ENCODE measurements at regions not wholly inside any gene's neighbourhood (a gene's known extent, or its start where the extent isn't known, plus 50 kb on each side); places are given as distances from the start of the nearest gene placed in this dataset.

- in situ Hi-C loops (cut with MboI), result no loop called here
- Histone ChIP-seq H3K79me2 (ENCODE audit: control insufficient read depth, insufficient read depth, low read length) (no peaks in the 10 kb centered on the region), H3K27me3 (ENCODE audit: control insufficient read depth in 2 of 2, insufficient read depth in 2 of 2, low read length in 2 of 2) (peaks cover 5 to 9% of the 10 kb centered on the region in 2 experiments; a peak in 3 of 5 replicates), H4K20me1 (replicated peaks; ENCODE audit: control insufficient read depth, insufficient read depth, low read length) (no peaks in the 10 kb centered on the region), H3K9ac (ENCODE audit: insufficient read depth in 1 of 2, low read depth in 2 of 2, low read length in 2 of 2) (no peak overlapping the region), H2AFZ (ENCODE audit: low read depth, low read length) (no peak overlapping the region), H3K4me3 (no peak overlapping the region), H3K4me1 (replicated peaks in 1 of 2; ENCODE audit: control insufficient read depth in 2 of 2, insufficient read depth in 2 of 2, low read length in 2 of 2) (peaks cover 0 to 8% of the 10 kb centered on the region in 2 experiments; a peak in 4 of 5 replicates), H3K36me3 (ENCODE audit: control insufficient read depth, insufficient read depth, low read length) (no peaks in the 10 kb centered on the region), H3K27ac (ENCODE audit: extremely low read depth, low read depth, low read length) (no peak overlapping the region), H3K9me3 (replicated peaks; ENCODE audit: control insufficient read depth, insufficient read depth, low read depth, low read length) (no peaks in the 10 kb centered on the region), H3K4me2 (ENCODE audit: insufficient read depth, low read length) (no peak overlapping the region), H3K9me1 (ENCODE audit: control insufficient read depth, insufficient read depth, low read length) (no peaks in the 10 kb centered on the region)
- DNase-seq (ENCODE audit: extremely low read depth in 1 of 4, low spot score in 3 of 4), result no peak
- ChIA-PET CTCF (ENCODE audit: low intra/inter-chr PET ratio) (no interaction called here), POLR2A (interaction anchor here (0.7 to 1.3 kb wide), 4 partner anchors 10 to 83 kb away, joined by 3 to 5 read pairs (median 3); no protein-coding TSS in a partner anchor)
- WGBS (ENCODE audit: insufficient coverage, low coverage, missing lambda C conversion rate), result 12% methylated on average over 4 of the region's 4 CpGs
- no peak for TF ChIP-seq POU5F1 (IDR thresholded peaks at IDR 0.05; ENCODE audit: borderline replicate concordance, low read depth, low read length, partially characterized antibody)
- no peak for TF ChIP-seq BRCA1 (IDR thresholded peaks at IDR 0.05)
- no peak for TF ChIP-seq BRCA1 (CRISPR knock-in tag; IDR thresholded peaks at IDR 0.05)
- TF ChIP-seq ZNF707 (CRISPR knock-in tag; conservative IDR thresholded peaks at IDR 0.05), result no peak
- no peak for TF ChIP-seq ZNF324 (CRISPR knock-in tag; IDR thresholded peaks at IDR 0.05)
- TF ChIP-seq PBX2 (CRISPR knock-in tag; IDR thresholded peaks at IDR 0.05; ENCODE audit: low read depth), result no peak
- TF ChIP-seq PBX2 (tag; conservative IDR thresholded peaks at IDR 0.05; ENCODE audit: low read depth), result no peak
- no peak for TF ChIP-seq LARP7 (IDR thresholded peaks at IDR 0.05)
- no peak for TF ChIP-seq MAX (CRISPR knock-in tag; IDR thresholded peaks at IDR 0.05)
- TF ChIP-seq ZNF140 (CRISPR knock-in tag; IDR thresholded peaks at IDR 0.05), result no peak
- no peak for TF ChIP-seq ZNF551 (CRISPR knock-in tag; IDR thresholded peaks at IDR 0.05)
- no peak for ATAC-seq
- no TSS peak for BruUV-seq (replicated peaks)
- FAIRE-seq, result no peak
- intact Hi-C loops (cut with micrococcal nuclease), result loop anchor here (10.0 kb wide), 1 partner anchor 205 kb away; no protein-coding TSS in a partner anchor
Observed at GRCh38 chr1:117689997-117690625, 84.3 kb downstream of the TENT5C start.
